H9 (cell line): ENCODE measurements at regions not wholly inside any gene's neighbourhood (a gene's known extent, or its start where the extent isn't known, plus 50 kb on each side); places are given as distances from the start of the nearest gene placed in this dataset.

ENCODE experiments used
- DNase-seq: peaks from one replicate; pipeline ENCODE4 v3.0.0-alpha.2; 2017
- H2AFZ ChIP-seq: one replicate; pipeline ENCODE4 v1.6.1; 2013; ENCODE audit warnings: mild to moderate bottlenecking, low read length, control low read depth, moderate library complexity
- H2AK5ac ChIP-seq: 2 replicates; pipeline ENCODE4 v1.6.1; 2013; ENCODE audit warnings: low read length, control low read depth, mixed read lengths; ENCODE audit not compliant: insufficient read length
- H2BK120ac ChIP-seq: one replicate; pipeline ENCODE4 v1.6.1; 2013; ENCODE audit warnings: low read depth, mild to moderate bottlenecking, low read length, control low read depth, inconsistent platforms; ENCODE audit not compliant: poor library complexity, severe bottlenecking
- H2BK12ac ChIP-seq: 2 replicates; pipeline ENCODE4 v1.6.1; 2013; ENCODE audit warnings: low read length, control low read depth, mixed read lengths, low read depth; ENCODE audit not compliant: insufficient read length
- H2BK15ac ChIP-seq: 2 replicates; pipeline ENCODE4 v1.6.1; 2013; ENCODE audit warnings: low read depth, low read length, control low read depth
- H2BK20ac ChIP-seq: one replicate; pipeline ENCODE4 v1.6.1; 2013; ENCODE audit warnings: low read depth, mild to moderate bottlenecking, low read length, control low read depth, inconsistent platforms; ENCODE audit not compliant: poor library complexity, severe bottlenecking
- H2BK5ac ChIP-seq: 2 replicates; pipeline ENCODE4 v1.6.1; 2013; ENCODE audit warnings: low read length, control low read depth, mixed read lengths; ENCODE audit not compliant: insufficient read length
- H3K14ac ChIP-seq: 2 replicates; pipeline ENCODE4 v1.6.1; 2013; ENCODE audit warnings: low read length, control low read depth; ENCODE audit not compliant: insufficient read depth
- H3K18ac ChIP-seq: 2 replicates; pipeline ENCODE4 v1.6.1; 2013; ENCODE audit warnings: low read depth, mild to moderate bottlenecking, mixed read lengths, low read length, control low read depth; ENCODE audit not compliant: insufficient read length
- H3K23ac ChIP-seq: 2 replicates; pipeline ENCODE4 v1.6.1; 2013; ENCODE audit warnings: low read length, control low read depth, mixed read lengths, low read depth; ENCODE audit not compliant: insufficient read length
- H3K23me2 ChIP-seq: 2 replicates; pipeline ENCODE4 v1.6.1; 2013; ENCODE audit warnings: low read depth, mild to moderate bottlenecking, mixed read lengths, low read length, control low read depth; ENCODE audit not compliant: insufficient read length, poor library complexity, severe bottlenecking
- H3K27ac ChIP-seq: 2 replicates; pipeline ENCODE4 v1.5.1; 2013; ENCODE audit warnings: low read length, control low read depth, mixed read lengths, low read depth; ENCODE audit not compliant: insufficient read length
- H3K27me3 ChIP-seq: 2 replicates; pipeline ENCODE4 v1.6.1; 2013; ENCODE audit warnings: low read length, control low read depth, inconsistent platforms; ENCODE audit not compliant: insufficient read depth
- H3K4ac ChIP-seq: 2 replicates; pipeline ENCODE4 v1.6.1; 2013; ENCODE audit warnings: low read depth, mild to moderate bottlenecking, control low read depth, inconsistent platforms, low read length, moderate library complexity
- H3K4me1 ChIP-seq: 2 replicates; pipeline ENCODE4 v1.6.1; 2013; ENCODE audit warnings: low read length, control low read depth, inconsistent platforms; ENCODE audit not compliant: insufficient read depth
- H3K4me2 ChIP-seq: 2 replicates; pipeline ENCODE4 v1.6.1; 2013; ENCODE audit warnings: low read length, control low read depth, mixed read lengths; ENCODE audit not compliant: insufficient read length, insufficient read depth
- H3K56ac ChIP-seq: 2 replicates; pipeline ENCODE4 v1.6.1; 2013; ENCODE audit warnings: low read depth, mild to moderate bottlenecking, mixed read lengths, low read length, control low read depth; ENCODE audit not compliant: insufficient read length
- H3K79me1 ChIP-seq: 2 replicates; pipeline ENCODE4 v1.6.1; 2013; ENCODE audit warnings: low read depth, mild to moderate bottlenecking, moderate library complexity, low read length, control low read depth, inconsistent platforms; ENCODE audit not compliant: insufficient read depth, poor library complexity, severe bottlenecking
- H3K79me2 ChIP-seq: 2 replicates; pipeline ENCODE4 v1.6.1; 2013; ENCODE audit warnings: low read length, control low read depth, inconsistent platforms; ENCODE audit not compliant: insufficient read depth
- H3K9ac ChIP-seq: 2 replicates; pipeline ENCODE4 v1.6.1; 2013; ENCODE audit warnings: low read length, control low read depth, mixed read lengths; ENCODE audit not compliant: insufficient read length; ENCODE audit errors: extremely low read depth
- H3K9me3 ChIP-seq: one replicate; pipeline ENCODE4 v1.6.1; 2013; ENCODE audit warnings: low read depth, low read length, inconsistent platforms; ENCODE audit not compliant: control insufficient read depth
- H3T11ph ChIP-seq: one replicate; pipeline ENCODE4 v1.6.1; 2013; ENCODE audit warnings: mild to moderate bottlenecking, low read length, control low read depth, inconsistent platforms
- H4K20me1 ChIP-seq: one replicate; pipeline ENCODE4 v1.6.1; 2013; ENCODE audit not compliant: control insufficient read depth, insufficient read length, insufficient read depth
- H4K5ac ChIP-seq: 2 replicates; pipeline ENCODE4 v1.6.1; 2013; ENCODE audit warnings: low read depth, mild to moderate bottlenecking, mixed read lengths, low read length, control low read depth; ENCODE audit not compliant: insufficient read length
- H4K8ac ChIP-seq: replicated peaks from 2 replicates; pipeline ENCODE4 v1.6.1; 2013; ENCODE audit warnings: low read length, control low read depth, mixed read lengths, low read depth; ENCODE audit not compliant: insufficient read length
- H4K91ac ChIP-seq: 2 replicates; pipeline ENCODE4 v1.6.1; 2013; ENCODE audit warnings: low read depth, mild to moderate bottlenecking, moderate library complexity, mixed read lengths, low read length, control low read depth; ENCODE audit not compliant: insufficient read length
- H3K27ac Mint-ChIP-seq, 3 experiments: 2 replicates in 2 of 3; 3 replicates in 1 of 3; pipeline ENCODE4 v1.8.0; 2020 to 2021; ENCODE audit warnings: mixed read lengths in 3 of 3, mild to moderate bottlenecking in 1 of 3, moderate library complexity in 1 of 3
- H3K27me3 Mint-ChIP-seq: 2 replicates; pipeline ENCODE4 v1.8.0; 2021; ENCODE audit warnings: low read depth, mild to moderate bottlenecking, moderate library complexity, mixed read lengths
- H3K36me3 Mint-ChIP-seq, 3 experiments: 2 replicates in 2 of 3; 3 replicates in 1 of 3; pipeline ENCODE4 v1.8.0; 2020 to 2021; ENCODE audit warnings: low read depth in 3 of 3, mixed read lengths in 3 of 3; ENCODE audit not compliant: insufficient read depth in 1 of 3
- H3K4me1 Mint-ChIP-seq, 2 experiments: 2 replicates each; pipeline ENCODE4 v1.8.0; 2020; ENCODE audit warnings: mixed read lengths in 2 of 2
- H3K4me3 Mint-ChIP-seq, 2 experiments: 2 replicates in 1 of 2; 3 replicates in 1 of 2; pipeline ENCODE4 v1.8.0; 2020 to 2021; ENCODE audit warnings: mild to moderate bottlenecking in 2 of 2, mixed read lengths in 2 of 2, moderate library complexity in 1 of 2
- H3K9me3 Mint-ChIP-seq, 2 experiments: 2 replicates in 1 of 2; 3 replicates in 1 of 2; pipeline ENCODE4 v1.8.0; 2020; ENCODE audit warnings: mild to moderate bottlenecking in 2 of 2, mixed read lengths in 2 of 2, moderate library complexity in 1 of 2
- WGBS: extraction: QIAGEN DNeasy Blood & Tissue Kit; methylation state at CpG from one replicate; pipeline ENCODE4 v1.1.7; 2013; ENCODE audit warnings: missing lambda C conversion rate, low lambda C conversion rate, mixed read lengths; ENCODE audit not compliant: insufficient read length; ENCODE audit errors: extremely low coverage; 5-methylcytosine and 5-hydroxymethylcytosine counted together
- TF ChIP-seq, protein P1 (sequence below): fragments of 200-600 bp; sonication (generic); conservative IDR thresholded peaks from 3 replicates; pipeline ENCODE4 v1.8.0; 2021; ENCODE audit warnings: antibody characterized with exemption, mild to moderate bottlenecking

DNA sequence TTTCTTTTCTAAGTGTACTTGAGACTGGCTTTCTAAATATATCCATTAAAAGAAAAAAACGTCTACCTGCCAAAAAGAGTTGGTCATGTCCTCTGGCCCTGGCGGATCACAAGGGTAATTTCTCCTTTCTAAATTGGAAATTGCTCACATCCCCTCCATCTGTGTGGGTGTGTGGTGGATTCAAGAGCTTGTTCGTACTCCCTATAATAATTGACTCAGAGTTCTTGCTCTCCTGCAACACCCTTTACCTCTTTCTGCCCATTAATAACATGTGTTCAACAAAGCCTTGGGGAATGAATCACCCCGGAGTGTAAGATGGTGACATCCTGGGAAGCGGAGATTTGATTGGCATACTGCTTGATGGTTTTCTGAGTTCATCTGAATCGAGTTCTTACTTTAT lies 263.8 kb downstream of the ALDH8A1 start:
- Histone ChIP-seq H3K4me2 (no peak overlapping the region), H3K4me1 (no peaks in the 10 kb centered on the region), H3K23ac (no peak overlapping the region), H2BK20ac (no peak overlapping the region), H3K9ac (no peak overlapping the region), H4K20me1 (no peaks in the 10 kb centered on the region), H3K79me2 (no peaks in the 10 kb centered on the region), H3K23me2 (no peaks in the 10 kb centered on the region), H4K8ac (no peak overlapping the region), H3K14ac (no peak overlapping the region), H3K56ac (no peak overlapping the region), H4K5ac (no peak overlapping the region), H3K18ac (no peak overlapping the region), H3K4ac (no peak overlapping the region), H2AK5ac (no peak overlapping the region), H2BK15ac (no peak overlapping the region), H2BK5ac (no peak overlapping the region), H3T11ph (no peak overlapping the region), H3K27me3 (no peaks in the 10 kb centered on the region), H2BK12ac (no peak overlapping the region), H2AFZ (no peak overlapping the region), H3K79me1 (no peaks in the 10 kb centered on the region), H3K27ac (no peak overlapping the region), H3K9me3 (no peaks in the 10 kb centered on the region), H2BK120ac (no peak overlapping the region), H4K91ac (no peak overlapping the region)
- Mint-ChIP-seq H3K4me3 (no peak overlapping the region), H3K27ac (no peak overlapping the region), H3K4me1 (no peaks in the 10 kb centered on the region), H3K27me3 (no peaks in the 10 kb centered on the region), H3K36me3 (no peaks in the 10 kb centered on the region), H3K9me3 (no peaks in the 10 kb centered on the region; a peak in 1 of 5 replicates)
- DNase-seq: no peak
- TF ChIP-seq, protein P1, sequence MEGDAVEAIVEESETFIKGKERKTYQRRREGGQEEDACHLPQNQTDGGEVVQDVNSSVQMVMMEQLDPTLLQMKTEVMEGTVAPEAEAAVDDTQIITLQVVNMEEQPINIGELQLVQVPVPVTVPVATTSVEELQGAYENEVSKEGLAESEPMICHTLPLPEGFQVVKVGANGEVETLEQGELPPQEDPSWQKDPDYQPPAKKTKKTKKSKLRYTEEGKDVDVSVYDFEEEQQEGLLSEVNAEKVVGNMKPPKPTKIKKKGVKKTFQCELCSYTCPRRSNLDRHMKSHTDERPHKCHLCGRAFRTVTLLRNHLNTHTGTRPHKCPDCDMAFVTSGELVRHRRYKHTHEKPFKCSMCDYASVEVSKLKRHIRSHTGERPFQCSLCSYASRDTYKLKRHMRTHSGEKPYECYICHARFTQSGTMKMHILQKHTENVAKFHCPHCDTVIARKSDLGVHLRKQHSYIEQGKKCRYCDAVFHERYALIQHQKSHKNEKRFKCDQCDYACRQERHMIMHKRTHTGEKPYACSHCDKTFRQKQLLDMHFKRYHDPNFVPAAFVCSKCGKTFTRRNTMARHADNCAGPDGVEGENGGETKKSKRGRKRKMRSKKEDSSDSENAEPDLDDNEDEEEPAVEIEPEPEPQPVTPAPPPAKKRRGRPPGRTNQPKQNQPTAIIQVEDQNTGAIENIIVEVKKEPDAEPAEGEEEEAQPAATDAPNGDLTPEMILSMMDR: no peak
- WGBS: no CpG with 5 or more reads among the region's 6 CpGs
